Activated T-cell treated with anti-CD3 and anti-CD28 coated beads, Interleukin-2, amount 50 U/mL, for 4 hours (primary cell): ENCODE measurements at regions not wholly inside any gene's neighbourhood (a gene's known extent, or its start where the extent isn't known, plus 50 kb on each side); places are given as distances from the start of the nearest gene placed in this dataset.

Source experiments
- ATAC-seq, 2 donors: fragments of 200-7000 bp; cut with Tn5 transposase; one replicate each; pipeline ENCODE4 v1.10.0; 2021
- DNase-seq: peaks from one replicate; pipeline ENCODE4 v3.0.0-alpha.2; 2020
- H3K27me3 Mint-ChIP-seq: one replicate; pipeline ENCODE4 v1.8.0; 2021; ENCODE audit warnings: low read depth, mixed read lengths
- H3K36me3 Mint-ChIP-seq: one replicate; pipeline ENCODE4 v1.8.0; 2022; ENCODE audit warnings: mixed read lengths; ENCODE audit not compliant: insufficient read depth
- H3K4me1 Mint-ChIP-seq: one replicate; pipeline ENCODE4 v1.8.0; 2021; ENCODE audit warnings: low read depth, mixed read lengths
- H3K4me3 Mint-ChIP-seq: one replicate; pipeline ENCODE4 v1.8.0; 2021; ENCODE audit warnings: mild to moderate bottlenecking, moderate library complexity, mixed read lengths
- H3K9me3 Mint-ChIP-seq: one replicate; pipeline ENCODE4 v1.8.0; 2021; ENCODE audit warnings: mixed read lengths

GRCh38 chr15:97899981-97900380 is 60.5 kb upstream of the ARRDC4 start:
- H3K27me3 Mint-ChIP-seq: peaks cover 17% of the 10 kb centered on the region
- no peaks in the 10 kb centered on the region for H3K9me3 Mint-ChIP-seq
- H3K4me3 Mint-ChIP-seq: no peak overlapping the region
- no peaks in the 10 kb centered on the region for H3K4me1 Mint-ChIP-seq
- ATAC-seq (no peak), DNase-seq (no peak)
- no peaks in the 10 kb centered on the region for H3K36me3 Mint-ChIP-seq

GRCh38 chr15:97902140-97902780 is 58.2 kb upstream of the ARRDC4 start:
- Mint-ChIP-seq H3K36me3 (no peaks in the 10 kb centered on the region), H3K9me3 (no peaks in the 10 kb centered on the region), H3K4me3 (no peak overlapping the region), H3K27me3 (peaks cover 21% of the 10 kb centered on the region), H3K4me1 (no peaks in the 10 kb centered on the region)
- no peak for DNase-seq
- no peak for ATAC-seq

GRCh38 chr15:97903560-97903959 is 56.9 kb upstream of the ARRDC4 start:
- H3K27me3 Mint-ChIP-seq: peaks cover 21% of the 10 kb centered on the region
- DNase-seq: no peak
- ATAC-seq: no peak

GRCh38 chr15:97903971-97904572 is 56.4 kb upstream of the ARRDC4 start:
- peak in 1 of 2 donors; percentile 43 for ATAC-seq
- Mint-ChIP-seq H3K4me1 (no peaks in the 10 kb centered on the region), H3K27me3 (peaks cover 21% of the 10 kb centered on the region), H3K9me3 (no peaks in the 10 kb centered on the region), H3K36me3 (no peaks in the 10 kb centered on the region), H3K4me3 (no peak overlapping the region)
- no peak for DNase-seq

More at GRCh38 chr15:97903560-97903959, 56.9 kb upstream of the ARRDC4 start:
- no peaks in the 10 kb centered on the region for H3K4me1 Mint-ChIP-seq
- H3K36me3 Mint-ChIP-seq: no peaks in the 10 kb centered on the region
- no peaks in the 10 kb centered on the region for H3K9me3 Mint-ChIP-seq
- no peak overlapping the region for H3K4me3 Mint-ChIP-seq

GRCh38 chr15:97909291-97909891 is 51.1 kb upstream of the ARRDC4 start:
- Mint-ChIP-seq H3K4me1 (no peaks in the 10 kb centered on the region), H3K4me3 (no peak overlapping the region), H3K36me3 (no peaks in the 10 kb centered on the region), H3K9me3 (no peaks in the 10 kb centered on the region), H3K27me3 (peaks cover 9% of the 10 kb centered on the region)
- ATAC-seq: peak; percentile 50 to 69
- peak; percentile 48 for DNase-seq
